PC-3 (cell line): ENCODE measurements at regions not wholly inside any gene's neighbourhood (a gene's known extent, or its start where the extent isn't known, plus 50 kb on each side); places are given as distances from the start of the nearest gene placed in this dataset.

Experiments
- ATAC-seq: fragments of 200-7000 bp; cut with Tn5 transposase; 2 replicates; pipeline ENCODE4 v1.9.1; 2020; ENCODE audit warnings: mild to moderate bottlenecking, moderate library complexity
- BruUV-seq: library from RNA; stranded (reverse); fragments of 400-500 nt; replicated peaks from 2 replicates; lab custom pipeline; 2021; lab: Mats Ljungman, UMichigan
- CTCF ChIA-PET: fragments of 300-600 bp; sonication (Branson Sonifier 250); formaldehyde crosslinking; loops from one replicate; lab custom pipeline; 2022; ENCODE audit warnings: antibody characterized with exemption; lab: Charles Lee
- POLR2A ChIA-PET: fragments of 300-600 bp; sonication (Branson Sonifier 250); formaldehyde crosslinking; loops from one replicate; lab custom pipeline; 2022; ENCODE audit warnings: antibody characterized with exemption; ENCODE audit not compliant: unreplicated experiment; lab: Charles Lee
- DNase-seq: peaks from one replicate; pipeline ENCODE4 v3.0.0-alpha.2; 2015
- H2AFZ ChIP-seq: fragments of 300-600 bp; sonication (generic); 2 replicates; pipeline ENCODE4 v1.6.0; 2016; ENCODE audit warnings: antibody characterized with exemption, low read length
- H3F3A ChIP-seq: fragments of 300-600 bp; sonication (generic); one replicate; pipeline ENCODE4 v1.6.0; 2017; ENCODE audit warnings: antibody characterized with exemption, low read length, control low read depth, mild to moderate bottlenecking; ENCODE audit not compliant: unreplicated experiment
- H3K27ac ChIP-seq: fragments of 300-600 bp; sonication (generic); 2 replicates; pipeline ENCODE4 v1.5.1; 2016; ENCODE audit warnings: mild to moderate bottlenecking, low read length
- H3K27me3 ChIP-seq: fragments of 300-600 bp; sonication (generic); 2 replicates; pipeline ENCODE4 v1.6.1; 2016; ENCODE audit warnings: low read length, mixed read lengths
- H3K36me3 ChIP-seq: fragments of 300-600 bp; sonication (generic); 2 replicates; pipeline ENCODE4 v1.6.1; 2016; ENCODE audit warnings: low read depth, mixed run types, low read length, mixed read lengths
- H3K4me1 ChIP-seq: fragments of 300-600 bp; sonication (generic); 2 replicates; pipeline ENCODE4 v1.5.1; 2016; ENCODE audit warnings: low read length; ENCODE audit not compliant: insufficient read depth
- H3K4me2 ChIP-seq: fragments of 300-600 bp; sonication (generic); 2 replicates; pipeline ENCODE4 v1.6.0; 2016; ENCODE audit warnings: low read length
- H3K4me3 ChIP-seq: fragments of 300-600 bp; sonication (generic); 2 replicates; pipeline ENCODE4 v1.5.1; 2016; ENCODE audit warnings: mild to moderate bottlenecking, low read length, mixed read lengths
- H3K79me2 ChIP-seq: fragments of 300-600 bp; sonication (generic); 2 replicates; pipeline ENCODE4 v1.6.1; 2017; ENCODE audit warnings: low read length, mixed read lengths
- H3K9ac ChIP-seq: fragments of 300-600 bp; sonication (generic); 2 replicates; pipeline ENCODE4 v1.6.0; 2016; ENCODE audit warnings: mild to moderate bottlenecking, low read length
- H3K9me2 ChIP-seq: fragments of 300-600 bp; sonication (generic); replicated peaks from 2 replicates; pipeline ENCODE4 v1.6.1; 2016; ENCODE audit warnings: mixed run types, low read length, mixed read lengths
- H3K9me3 ChIP-seq: fragments of 300-600 bp; sonication (generic); 2 replicates; pipeline ENCODE4 v1.6.1; 2016; ENCODE audit warnings: low read length, mixed read lengths
- H4K20me1 ChIP-seq: fragments of 300-600 bp; sonication (generic); 2 replicates; pipeline ENCODE4 v1.6.1; 2016; ENCODE audit warnings: low read length, mixed read lengths
- CTCF ChIP-seq: fragments of 300-600 bp; sonication (generic); conservative IDR thresholded peaks from 2 replicates; pipeline ENCODE4 v1.5.1; 2017; ENCODE audit warnings: antibody characterized with exemption, low read depth, mild to moderate bottlenecking, low read length
- EZH2 ChIP-seq: fragments of 300-600 bp; sonication (generic); IDR thresholded peaks from one replicate; pipeline ENCODE4 v1.6.1; 2017; ENCODE audit warnings: antibody characterized with exemption, mild to moderate bottlenecking, low read length; ENCODE audit not compliant: unreplicated experiment
- EZH2phosphoT487 ChIP-seq: fragments of 300-600 bp; sonication (generic); IDR thresholded peaks from 2 replicates; pipeline ENCODE4 v1.6.1; 2018; ENCODE audit warnings: mild to moderate bottlenecking, antibody characterized with exemption, low read length, borderline replicate concordance
- intact Hi-C: fragments of 100-400 bp; cut with micrococcal nuclease; formaldehyde crosslinking; loops from 2 replicates; pipeline ENCODE4 v1.9.0; 2023

DNA sequence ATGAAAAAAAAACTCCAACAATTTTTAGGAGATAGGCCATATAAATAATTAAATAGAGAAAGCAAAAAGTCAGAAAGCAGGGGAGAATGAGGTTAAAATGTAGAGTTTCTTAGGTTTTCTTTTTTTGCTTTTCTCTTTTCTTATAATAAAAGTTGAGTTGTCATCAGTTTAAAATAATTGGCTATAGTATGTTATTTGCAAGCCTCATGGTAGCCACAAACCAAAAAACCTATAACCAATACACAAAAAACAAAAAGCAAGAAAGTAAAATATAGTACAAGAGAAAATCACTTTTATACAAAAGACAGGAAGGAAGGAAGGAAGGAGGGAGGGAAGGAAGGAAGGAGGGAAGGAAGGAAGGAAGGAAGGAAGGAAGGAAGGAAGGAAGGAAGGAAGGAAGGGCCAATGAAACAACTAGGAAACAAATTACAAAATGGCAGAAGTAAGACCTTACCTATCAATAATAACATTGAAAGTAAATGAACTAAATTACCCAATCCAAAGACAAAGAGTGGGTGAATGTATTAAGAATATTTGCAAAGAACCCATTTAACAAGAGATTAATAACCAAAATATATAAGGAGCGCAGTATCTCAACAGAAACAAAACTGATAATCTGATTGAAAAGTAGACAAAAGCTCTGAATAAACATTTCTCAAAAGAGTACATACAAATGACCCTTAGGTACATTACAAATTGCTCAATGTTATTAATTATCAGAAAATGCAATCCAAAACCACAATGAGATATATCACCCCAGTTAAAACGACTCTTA, 541.3 kb upstream of the LRRTM4 start:
- Histone ChIP-seq H3K9me3 (no peaks in the 10 kb centered on the region), H3K36me3 (no peaks in the 10 kb centered on the region), H3K27me3 (no peaks in the 10 kb centered on the region), H3K9me2 (no peaks in the 10 kb centered on the region), H2AFZ (no peak overlapping the region), H3K9ac (no peak overlapping the region), H3K79me2 (no peaks in the 10 kb centered on the region), H3K27ac (no peak overlapping the region), H3K4me3 (no peak overlapping the region), H3K4me2 (no peak overlapping the region), H4K20me1 (no peaks in the 10 kb centered on the region), H3K4me1 (no peaks in the 10 kb centered on the region), H3F3A (no peaks in the 10 kb centered on the region)
- DNase-seq (no peak), ATAC-seq (no peak)
- no peak for TF ChIP-seq EZH2
- TF ChIP-seq EZH2phosphoT487, result no peak
- TF ChIP-seq CTCF, result no peak
- ChIA-PET CTCF (no interaction called here), POLR2A (no interaction called here)
- intact Hi-C loops, result no loop called here
- no TSS peak for BruUV-seq

DNA sequence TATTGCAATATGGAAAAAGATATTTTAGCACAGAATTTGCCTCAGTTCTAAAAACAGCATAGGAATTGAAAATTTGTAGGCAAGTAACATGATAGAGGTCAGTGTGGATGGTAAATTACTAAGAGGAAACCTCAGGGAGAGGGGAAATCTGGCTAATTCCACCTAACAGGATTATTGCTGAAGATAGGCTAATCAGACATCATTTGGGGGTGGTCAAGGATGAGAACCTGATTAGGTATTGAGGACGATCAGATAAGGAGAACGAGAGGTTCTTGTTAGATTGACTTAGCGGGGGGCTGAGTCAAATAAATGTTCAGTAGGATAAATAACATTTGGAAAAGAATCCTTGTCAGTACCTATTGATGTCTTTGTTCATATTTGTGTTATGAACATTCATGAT, 543.2 kb upstream of the LRRTM4 start:
- no peak for DNase-seq
- H3F3A ChIP-seq, result no peaks in the 10 kb centered on the region
- POLR2A ChIA-PET, result no interaction called here
- no peaks in the 10 kb centered on the region for H3K27me3 ChIP-seq
- TF ChIP-seq EZH2 (no peak), CTCF (no peak), EZH2phosphoT487 (no peak)
- ATAC-seq, result no peak
- H4K20me1 ChIP-seq, result no peaks in the 10 kb centered on the region
- no TSS peak for BruUV-seq
- H3K9ac ChIP-seq, result no peak overlapping the region
- H3K36me3 ChIP-seq, result no peaks in the 10 kb centered on the region
- H3K9me3 ChIP-seq, result no peaks in the 10 kb centered on the region
- no peaks in the 10 kb centered on the region for H3K4me1 ChIP-seq
- no peaks in the 10 kb centered on the region for H3K79me2 ChIP-seq
- no peak overlapping the region for H2AFZ ChIP-seq
- no peak overlapping the region for H3K4me3 ChIP-seq
- intact Hi-C loops, result no loop called here
- H3K27ac ChIP-seq, result no peak overlapping the region
- CTCF ChIA-PET, result no interaction called here
- H3K9me2 ChIP-seq, result no peaks in the 10 kb centered on the region
- no peak overlapping the region for H3K4me2 ChIP-seq

DNA sequence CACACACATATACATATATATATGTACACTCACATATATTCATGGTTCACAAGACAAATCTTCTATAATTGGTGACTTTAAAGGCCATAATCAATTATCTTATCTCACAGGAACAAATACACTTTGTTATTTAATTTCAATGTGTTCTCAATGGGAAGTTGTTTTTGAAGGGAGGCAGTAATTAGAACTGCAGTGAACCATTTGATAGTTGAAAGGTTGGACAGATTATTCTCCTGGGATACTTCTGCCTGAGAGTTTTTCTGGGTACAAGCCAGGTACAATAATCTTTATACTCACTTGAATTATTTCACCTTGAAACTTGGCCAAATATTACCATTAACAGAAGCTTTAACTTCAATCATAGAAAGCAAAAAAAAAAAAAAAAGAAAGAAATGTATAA, 546.6 kb upstream of the LRRTM4 start:
- Histone ChIP-seq H3K27me3 (no peaks in the 10 kb centered on the region), H3K9ac (no peak overlapping the region), H3K9me3 (no peaks in the 10 kb centered on the region), H2AFZ (no peak overlapping the region), H3K79me2 (no peaks in the 10 kb centered on the region), H3K4me2 (no peak overlapping the region), H3K9me2 (no peaks in the 10 kb centered on the region), H4K20me1 (no peaks in the 10 kb centered on the region), H3K27ac (no peak overlapping the region), H3K4me1 (no peaks in the 10 kb centered on the region), H3K36me3 (no peaks in the 10 kb centered on the region), H3K4me3 (no peak overlapping the region), H3F3A (no peaks in the 10 kb centered on the region)
- BruUV-seq, result no TSS peak
- intact Hi-C loops, result no loop called here
- DNase-seq (no peak), ATAC-seq (no peak)
- ChIA-PET CTCF (no interaction called here), POLR2A (no interaction called here)
- TF ChIP-seq EZH2 (no peak), EZH2phosphoT487 (no peak), CTCF (no peak)
